ENCODE measurements at regions not wholly inside any gene's neighbourhood (a gene's known extent, or its start where the extent isn't known, plus 50 kb on each side); places are given as distances from the start of the nearest gene placed in this dataset.

DNA sequence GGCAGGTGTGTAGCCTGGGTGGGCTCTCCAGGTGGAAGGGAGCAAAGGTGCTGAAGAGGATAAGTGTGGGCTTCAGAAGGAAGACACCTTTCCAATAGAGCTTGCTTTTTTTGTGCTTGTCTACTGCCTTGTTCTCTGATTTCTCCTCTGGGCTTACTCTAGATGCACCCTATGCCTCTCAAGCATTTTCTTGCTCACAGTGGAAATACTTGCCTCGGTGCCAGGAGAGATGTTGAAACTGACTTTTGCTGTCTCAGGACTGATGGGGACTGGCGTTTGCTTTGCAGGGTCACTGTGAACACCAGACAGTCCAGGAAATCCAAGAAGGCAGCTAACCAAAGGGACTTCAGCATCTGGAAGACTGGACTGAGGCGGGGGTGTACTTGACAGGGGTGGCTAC is 187.9 kb downstream of the SNX10 start:
- DNase-seq (ENCODE audit: low spot score in 2 of 2) = no peak
- Histone ChIP-seq H3K27me3 (no peaks in the 10 kb centered on the region), H3K4me1 (no peaks in the 10 kb centered on the region), H3K4me3 (no peak overlapping the region), H3K36me3 (no peaks in the 10 kb centered on the region), H3K9me3 (no peaks in the 10 kb centered on the region), H3K27ac (no peak overlapping the region)
- 81 to 82% methylated on average over 3 of the region's 3 CpGs for WGBS, 2 donors
- TF ChIP-seq EP300 (IDR thresholded peaks at IDR 0.05) (no peak), POLR2A (IDR thresholded peaks at IDR 0.05) (no peak)
- TF ChIP-seq, protein P1, sequence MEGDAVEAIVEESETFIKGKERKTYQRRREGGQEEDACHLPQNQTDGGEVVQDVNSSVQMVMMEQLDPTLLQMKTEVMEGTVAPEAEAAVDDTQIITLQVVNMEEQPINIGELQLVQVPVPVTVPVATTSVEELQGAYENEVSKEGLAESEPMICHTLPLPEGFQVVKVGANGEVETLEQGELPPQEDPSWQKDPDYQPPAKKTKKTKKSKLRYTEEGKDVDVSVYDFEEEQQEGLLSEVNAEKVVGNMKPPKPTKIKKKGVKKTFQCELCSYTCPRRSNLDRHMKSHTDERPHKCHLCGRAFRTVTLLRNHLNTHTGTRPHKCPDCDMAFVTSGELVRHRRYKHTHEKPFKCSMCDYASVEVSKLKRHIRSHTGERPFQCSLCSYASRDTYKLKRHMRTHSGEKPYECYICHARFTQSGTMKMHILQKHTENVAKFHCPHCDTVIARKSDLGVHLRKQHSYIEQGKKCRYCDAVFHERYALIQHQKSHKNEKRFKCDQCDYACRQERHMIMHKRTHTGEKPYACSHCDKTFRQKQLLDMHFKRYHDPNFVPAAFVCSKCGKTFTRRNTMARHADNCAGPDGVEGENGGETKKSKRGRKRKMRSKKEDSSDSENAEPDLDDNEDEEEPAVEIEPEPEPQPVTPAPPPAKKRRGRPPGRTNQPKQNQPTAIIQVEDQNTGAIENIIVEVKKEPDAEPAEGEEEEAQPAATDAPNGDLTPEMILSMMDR (IDR thresholded peaks at IDR 0.05) = no peak

DNA sequence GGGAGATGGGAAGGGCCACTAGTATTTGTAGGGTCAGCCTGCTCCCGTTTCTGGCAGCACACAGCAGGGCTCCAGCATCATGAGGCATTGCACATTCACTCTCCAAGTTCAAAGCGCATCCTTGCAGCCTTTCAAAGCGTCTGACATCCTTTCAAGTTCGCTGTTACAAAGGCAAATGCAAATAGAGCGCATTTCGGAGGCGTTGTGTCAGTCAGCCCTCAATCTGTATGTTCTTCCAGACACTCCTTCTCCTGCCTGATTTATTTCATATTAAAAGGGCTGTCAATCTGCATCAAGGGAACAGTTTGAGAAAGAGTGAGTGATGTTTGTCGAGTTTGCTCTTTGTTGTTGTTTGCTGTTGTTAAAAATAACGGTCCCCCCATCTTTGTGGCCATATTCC is 188.5 kb downstream of the SNX10 start:
- H3K27me3 ChIP-seq = no peaks in the 10 kb centered on the region
- TF ChIP-seq, protein P1 (IDR thresholded peaks at IDR 0.05) = no peak
- no peak for TF ChIP-seq EP300 (IDR thresholded peaks at IDR 0.05)
- no peak for TF ChIP-seq POLR2A (IDR thresholded peaks at IDR 0.05)
- WGBS, 2 donors = 62 to 63% methylated on average over 9 of the region's 9 CpGs

DNA sequence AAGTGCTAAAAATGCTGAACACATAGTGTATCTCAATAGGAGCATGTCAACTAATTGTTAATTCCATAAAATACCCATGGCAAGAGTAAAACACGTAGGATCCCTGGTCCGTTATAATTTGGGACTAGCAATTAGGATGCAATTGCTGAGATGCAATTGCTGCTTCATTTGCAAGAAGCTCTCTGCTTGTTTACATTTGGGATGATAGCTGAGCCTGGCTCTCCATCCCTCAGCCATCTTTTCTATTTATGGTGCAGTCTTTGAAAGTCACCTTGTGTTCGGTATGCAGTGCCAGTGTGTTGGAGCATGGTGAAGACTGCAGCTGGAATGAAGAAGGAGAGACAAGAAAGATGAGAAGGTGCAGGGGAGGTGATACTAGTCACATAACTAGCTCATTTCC is 191.3 kb downstream of the SNX10 start:
- H3K4me1 ChIP-seq = no peaks in the 10 kb centered on the region
- no peak for TF ChIP-seq POLR2A (IDR thresholded peaks at IDR 0.05)
- TF ChIP-seq, protein P1 (IDR thresholded peaks at IDR 0.05) = no peak
- no peak for TF ChIP-seq EP300 (IDR thresholded peaks at IDR 0.05)
- no peak for DNase-seq (ENCODE audit: low spot score in 2 of 2)
- H3K27ac ChIP-seq = no peak overlapping the region
- H3K36me3 ChIP-seq = no peaks in the 10 kb centered on the region
- no peaks in the 10 kb centered on the region for H3K27me3 ChIP-seq
- no peak overlapping the region for H3K4me3 ChIP-seq
- WGBS, 2 donors = 68 to 70% methylated on average over 3 of the region's 3 CpGs
- no peaks in the 10 kb centered on the region for H3K9me3 ChIP-seq

More for the DNA sequence above, 188.5 kb downstream of the SNX10 start:
- Histone ChIP-seq H3K36me3 (no peaks in the 10 kb centered on the region), H3K27ac (no peak overlapping the region), H3K4me3 (no peak overlapping the region), H3K9me3 (no peaks in the 10 kb centered on the region), H3K4me1 (no peaks in the 10 kb centered on the region)
- DNase-seq (ENCODE audit: low spot score in 2 of 2) = no peak

DNA sequence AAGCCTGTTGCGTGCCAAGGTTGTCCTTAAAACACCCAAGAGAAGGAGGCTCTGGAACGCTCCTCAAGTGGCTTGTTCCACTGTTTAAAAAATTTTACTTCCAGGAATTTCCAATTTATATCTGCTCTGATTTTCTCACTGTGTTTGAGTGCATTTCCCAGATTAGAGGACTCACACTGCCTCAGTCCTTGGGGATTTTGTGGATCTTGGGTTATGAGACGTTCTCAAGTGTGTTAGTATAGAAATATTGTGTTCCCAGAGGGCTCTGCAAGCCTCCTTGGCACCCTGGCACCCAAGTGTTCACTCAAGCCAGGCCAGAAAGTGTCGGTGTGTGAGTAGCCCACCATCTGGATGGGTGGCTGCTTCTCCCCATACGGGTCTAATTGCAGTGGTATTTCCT is 192.2 kb downstream of the SNX10 start:
- TF ChIP-seq POLR2A (IDR thresholded peaks at IDR 0.05) (no peak), EP300 (IDR thresholded peaks at IDR 0.05) (no peak)
- TF ChIP-seq, protein P1 (IDR thresholded peaks at IDR 0.05) = no peak
- H3K4me3 ChIP-seq = no peak overlapping the region
- no peaks in the 10 kb centered on the region for H3K4me1 ChIP-seq
- no peaks in the 10 kb centered on the region for H3K9me3 ChIP-seq
- 82 to 85% methylated on average over 5 of the region's 5 CpGs for WGBS, 2 donors
- no peaks in the 10 kb centered on the region for H3K36me3 ChIP-seq
- no peak overlapping the region for H3K27ac ChIP-seq
- H3K27me3 ChIP-seq = no peaks in the 10 kb centered on the region
- DNase-seq (ENCODE audit: low spot score in 2 of 2) = no peak

DNA sequence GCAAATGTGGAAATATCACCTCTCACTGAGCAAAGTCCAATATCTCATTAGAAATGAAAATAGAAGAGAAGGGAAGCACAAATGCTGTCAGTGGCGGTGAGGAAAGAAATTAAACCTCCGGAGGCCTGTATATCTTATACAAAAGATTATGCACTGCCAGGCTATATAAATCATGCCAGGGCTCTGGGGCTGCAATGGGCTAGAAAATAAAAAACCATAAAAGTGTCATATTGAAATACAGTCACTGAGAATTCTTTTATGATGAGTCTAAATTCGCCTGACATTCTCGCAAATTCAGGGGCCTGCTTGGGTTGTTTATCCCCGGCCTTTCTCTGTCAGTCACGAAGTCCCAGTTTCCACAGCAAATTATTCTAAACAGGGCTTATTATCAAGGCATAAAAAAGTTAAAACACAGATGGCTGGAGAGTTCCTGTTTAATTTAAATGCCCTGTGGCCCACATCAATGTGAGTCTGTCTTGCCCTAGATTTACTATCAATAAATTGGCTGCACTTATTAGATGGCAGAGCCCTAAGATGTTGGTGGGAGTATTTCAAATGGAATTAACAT is 193.8 kb downstream of the SNX10 start:
- Histone ChIP-seq H3K36me3 (no peaks in the 10 kb centered on the region), H3K9me3 (no peaks in the 10 kb centered on the region), H3K27me3 (no peaks in the 10 kb centered on the region), H3K4me1 (no peaks in the 10 kb centered on the region), H3K4me3 (no peak overlapping the region), H3K27ac (no peak overlapping the region)
- WGBS, 2 donors = 54 to 61% methylated on average over 6 of the region's 6 CpGs
- no peak for TF ChIP-seq EP300 (IDR thresholded peaks at IDR 0.05)
- TF ChIP-seq POLR2A (IDR thresholded peaks at IDR 0.05) = no peak
- TF ChIP-seq, protein P1 (IDR thresholded peaks at IDR 0.05) = no peak
- no peak for DNase-seq (ENCODE audit: low spot score in 2 of 2)

Data from tibial nerve (tissue), 4 donors.